ENCODE measurements at regions not wholly inside any gene's neighbourhood (a gene's known extent, or its start where the extent isn't known, plus 50 kb on each side); places are given as distances from the start of the nearest gene placed in this dataset.

DNA sequence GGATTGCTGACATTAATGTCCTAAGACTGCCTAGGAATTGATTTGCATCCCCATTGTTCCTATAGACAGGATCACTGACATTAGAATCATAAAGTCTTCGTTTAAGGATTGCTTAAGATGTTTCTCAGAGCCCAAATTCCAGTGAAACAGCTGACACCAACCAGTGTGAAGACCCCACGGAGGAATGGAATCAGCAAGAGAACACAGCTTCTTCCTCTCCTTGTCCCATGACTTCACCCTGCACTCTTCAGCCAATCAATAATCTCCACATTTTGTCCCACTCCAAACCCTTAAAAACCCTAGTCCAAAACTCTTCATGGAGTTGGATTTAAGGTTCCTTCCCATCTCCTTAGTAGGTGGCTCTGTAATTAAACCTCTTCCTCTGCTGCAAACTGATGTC, 157.0 kb upstream of the NDUFV2 start:
- DNase-seq, result no peak

DNA sequence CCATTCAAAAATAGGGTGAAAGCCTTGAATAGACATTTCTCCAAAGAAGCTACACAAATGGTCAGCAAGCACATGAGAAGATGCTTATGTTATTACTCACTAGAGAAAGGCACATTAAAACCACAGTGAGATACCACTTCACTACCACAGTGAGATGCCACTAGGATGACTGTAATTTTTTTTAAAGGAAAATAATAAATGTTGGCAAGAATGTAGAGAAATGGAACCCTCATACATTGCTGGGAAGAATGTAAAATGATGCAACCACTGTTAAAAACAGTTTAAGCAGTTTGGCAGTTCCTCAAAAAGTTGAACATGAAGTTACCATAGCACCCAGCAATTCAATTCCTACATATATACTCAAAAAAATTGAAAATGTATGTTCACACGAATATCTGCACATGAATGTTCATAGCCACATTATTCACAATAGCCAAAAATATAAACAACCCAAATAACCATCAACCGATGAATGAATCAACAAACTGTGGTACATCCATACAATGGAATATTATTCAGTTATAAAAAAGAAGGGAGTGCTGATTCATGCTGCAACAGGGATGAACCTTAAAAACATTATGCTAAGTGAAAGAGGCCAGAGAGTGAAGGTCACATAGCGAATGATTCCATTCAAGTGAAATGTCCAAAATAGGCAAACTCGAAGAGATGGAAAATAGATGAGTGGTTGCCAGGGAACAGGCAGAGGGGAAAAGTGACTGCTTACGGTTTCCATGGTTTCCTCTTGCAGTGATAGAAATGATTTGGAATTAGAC, 156.2 kb upstream of the NDUFV2 start:
- DNase-seq, result no peak

GRCh38 chr18:8947566-8947965, 154.9 kb upstream of the NDUFV2 start:
- no peak for DNase-seq

GRCh38 chr18:8948011-8948410, 154.5 kb upstream of the NDUFV2 start:
- no peak for DNase-seq

- DNase-seq, result no peak
Observed at GRCh38 chr18:8948471-8949149, 153.9 kb upstream of the NDUFV2 start.

DNA sequence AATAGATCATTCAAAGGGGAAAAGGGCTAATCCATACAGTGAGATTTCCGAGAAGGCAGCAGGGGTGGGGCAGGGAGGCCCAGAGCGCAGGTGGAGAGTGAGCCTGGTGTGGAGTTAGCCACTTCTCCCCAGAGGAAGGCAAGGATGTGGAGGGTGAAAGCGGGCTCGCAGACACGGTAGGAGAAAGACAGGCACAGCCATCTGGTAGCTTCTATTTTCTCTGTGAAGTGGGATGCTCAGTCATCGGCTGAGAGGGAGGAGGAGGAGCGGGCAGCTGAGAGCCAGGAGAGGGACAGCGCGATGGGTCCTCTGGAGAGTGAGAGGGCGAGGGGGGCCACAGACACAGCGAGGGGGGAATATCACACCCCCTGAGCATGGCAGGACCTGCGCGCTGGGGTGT, 153.3 kb upstream of the NDUFV2 start:
- no peak for DNase-seq

GRCh38 chr18:8951491-8951890, 151.0 kb upstream of the NDUFV2 start:
- DNase-seq, result no peak

- DNase-seq, result no peak
Observed at GRCh38 chr18:8952174-8952573, 150.3 kb upstream of the NDUFV2 start.

DNA sequence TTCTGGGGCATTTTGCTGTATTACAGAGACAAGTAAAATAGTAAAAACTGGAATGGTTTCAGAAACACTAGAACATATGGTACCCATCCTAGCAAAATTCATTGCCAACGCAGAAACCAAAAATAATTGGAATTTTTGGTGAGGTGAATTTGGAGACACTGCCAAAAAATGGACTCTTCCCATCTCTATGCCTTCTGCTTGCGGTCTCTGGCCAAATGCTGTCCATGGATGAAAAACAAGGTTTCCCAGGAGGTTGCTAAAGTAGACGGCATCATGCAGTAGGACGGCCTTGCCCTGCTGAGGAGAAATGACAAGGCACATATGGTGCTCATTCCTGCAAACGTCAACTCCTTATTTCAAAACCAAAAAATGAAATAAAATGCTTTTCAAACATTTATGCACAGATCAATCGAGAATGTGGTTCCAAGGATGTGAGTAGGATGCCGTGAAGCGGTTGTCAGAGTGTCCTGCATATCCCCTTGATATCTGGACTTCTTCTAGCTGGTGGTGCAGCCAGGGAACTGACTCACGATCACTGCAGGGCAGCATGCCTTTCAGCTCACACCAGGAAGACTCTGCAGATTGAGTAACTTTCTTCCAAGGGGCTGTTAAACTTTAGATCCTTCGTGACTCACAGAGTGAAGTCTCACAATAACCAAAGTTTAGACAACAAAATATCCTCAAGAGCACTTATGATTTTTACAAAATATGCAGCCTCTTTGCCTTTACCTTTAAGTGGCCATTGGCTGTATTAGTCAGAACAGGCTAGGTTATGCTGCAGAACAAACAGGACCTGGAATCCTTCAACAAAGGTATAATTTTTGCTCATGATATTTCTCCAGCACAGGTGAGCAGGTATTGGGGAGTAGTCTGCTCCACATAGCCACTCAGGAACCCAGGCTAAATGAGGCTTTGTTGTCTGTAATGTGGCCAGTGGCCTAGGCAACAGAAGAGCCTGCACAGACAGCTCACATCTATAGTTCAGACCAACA, 149.4 kb upstream of the NDUFV2 start:
- no peak for DNase-seq

DNA sequence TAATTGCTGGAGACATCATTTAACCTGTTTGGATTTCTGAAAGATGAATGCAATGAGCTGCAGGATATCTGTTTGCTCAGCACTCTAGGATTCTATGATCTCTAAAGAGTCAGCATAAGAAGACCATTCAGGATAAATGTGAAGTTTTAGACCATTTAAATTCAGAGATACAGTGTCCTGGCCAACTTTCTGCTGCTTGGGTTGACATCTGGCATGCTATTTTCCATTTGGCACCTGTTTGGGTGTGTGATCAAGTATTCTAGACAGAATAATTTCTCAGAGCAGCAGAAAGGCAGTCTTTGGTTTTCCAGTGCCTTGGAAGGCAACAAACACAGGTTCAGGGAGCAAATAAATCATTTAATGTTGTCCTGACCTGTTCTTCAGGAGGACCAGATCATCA, 144.8 kb upstream of the NDUFV2 start:
- DNase-seq, result no peak

DNA sequence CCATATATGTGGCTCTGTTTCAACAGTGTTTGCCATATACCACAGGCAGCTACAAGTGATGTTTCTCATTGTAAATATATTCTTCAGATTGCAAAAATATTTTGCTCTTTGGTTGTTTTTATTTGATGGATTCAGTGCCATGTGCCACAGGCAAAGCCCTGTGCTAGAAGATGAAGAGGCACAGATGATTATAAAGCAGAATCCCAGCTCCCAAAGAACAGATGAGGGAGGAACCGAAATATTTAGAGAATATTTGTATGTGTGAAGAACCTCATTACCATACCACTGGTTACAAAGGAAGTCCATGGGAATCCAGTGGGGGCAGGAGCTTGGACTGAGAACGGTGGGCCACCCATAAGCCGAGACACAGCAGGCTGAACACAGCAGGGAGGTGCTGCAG, 143.8 kb upstream of the NDUFV2 start:
- no peak for DNase-seq

DNA sequence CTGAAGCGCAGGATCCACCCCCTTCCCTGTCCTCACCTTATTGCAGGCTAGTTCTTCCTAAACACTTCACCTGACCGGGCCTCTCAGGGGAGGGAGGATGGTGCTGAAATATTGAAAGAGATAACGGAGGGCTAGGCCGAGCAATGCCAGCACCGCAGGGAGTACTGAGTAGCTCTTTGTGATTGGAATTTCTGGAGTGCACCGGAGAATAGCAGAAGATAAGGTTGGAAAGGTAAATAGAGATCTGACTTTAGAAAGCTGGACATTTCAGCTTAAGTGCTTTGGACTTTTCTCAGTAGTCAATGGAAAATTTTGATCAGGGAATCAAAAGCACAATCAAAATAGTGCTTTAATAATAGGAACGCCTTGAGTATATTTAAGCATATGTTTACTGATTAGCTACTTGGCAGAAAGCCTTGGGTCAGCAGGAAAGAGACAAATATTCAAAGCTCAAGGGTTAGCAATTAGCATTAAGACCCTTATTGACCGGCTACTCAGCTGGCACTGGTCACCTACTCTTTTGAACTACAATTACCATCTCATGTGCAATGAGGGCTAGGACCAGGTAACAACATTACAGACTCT, 142.9 kb upstream of the NDUFV2 start:
- no peak for DNase-seq

DNA sequence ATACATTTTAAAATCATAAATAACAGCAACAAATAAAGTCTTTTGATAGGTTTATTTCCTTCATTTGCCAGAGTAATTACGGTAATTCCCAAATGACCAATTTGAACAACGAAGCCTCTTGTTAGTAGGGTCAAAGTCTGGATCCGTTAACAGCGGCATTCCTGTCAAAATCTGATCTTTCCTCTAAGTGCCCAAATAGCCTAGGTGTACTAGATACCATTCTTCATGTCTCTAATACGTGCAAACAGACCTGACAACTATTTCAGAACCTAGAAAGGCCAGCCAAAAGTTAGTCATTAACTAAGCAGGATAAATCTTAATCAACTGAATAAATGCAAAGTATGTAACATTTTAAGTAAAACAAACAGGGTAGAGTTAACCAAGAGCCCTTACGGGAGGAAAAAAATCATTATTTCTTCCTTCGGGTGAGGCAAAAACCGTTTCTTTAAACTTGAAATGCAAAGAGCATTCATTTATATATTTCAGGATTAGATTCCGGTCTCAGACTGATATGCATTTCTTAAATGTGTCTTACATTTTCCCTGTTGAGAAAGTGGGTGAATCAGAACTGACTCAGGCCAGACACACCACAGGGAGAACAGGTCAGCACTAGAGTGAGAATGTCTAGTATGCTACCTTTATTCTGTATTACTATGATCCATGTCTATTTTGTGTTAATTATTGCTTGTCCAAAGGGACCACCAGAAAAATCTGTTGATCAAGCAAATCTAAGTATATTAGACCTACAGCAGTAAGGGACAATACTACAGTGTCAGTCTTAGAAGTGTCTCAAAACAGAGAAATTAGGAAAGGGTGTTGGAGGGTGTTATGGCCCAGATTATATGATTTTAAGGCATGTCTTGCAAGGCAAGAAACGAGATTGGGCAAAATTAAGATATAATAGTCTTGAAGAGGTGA, 141.5 kb upstream of the NDUFV2 start:
- no peak for DNase-seq

DNA sequence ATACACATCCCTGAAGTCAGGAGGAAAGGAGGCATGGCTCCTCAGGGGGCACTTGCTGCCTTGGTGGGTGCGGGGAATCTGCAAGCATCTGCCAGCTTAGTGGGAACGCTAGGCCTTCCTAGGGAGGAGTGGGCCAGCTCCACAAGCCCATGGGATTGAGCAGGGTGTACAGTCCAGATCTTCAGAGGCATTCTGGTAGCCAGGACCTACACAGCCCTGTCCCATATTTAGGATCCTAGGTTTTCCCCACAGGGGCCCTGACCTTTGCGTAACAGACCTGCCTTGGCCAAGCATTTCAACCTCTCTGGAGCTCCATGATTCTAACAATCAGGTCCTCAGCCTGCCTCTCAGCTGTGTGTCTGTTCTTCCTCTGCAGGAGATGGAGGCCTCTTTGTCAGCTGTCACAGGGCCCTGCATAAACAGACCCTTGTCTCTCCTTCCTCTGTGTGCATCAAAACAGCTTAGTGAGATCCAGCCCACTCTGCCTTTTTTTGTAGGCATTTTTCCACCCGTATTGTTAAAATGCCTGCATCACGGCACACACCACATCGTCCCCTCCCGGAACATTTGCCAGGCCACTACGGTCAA, 140.2 kb upstream of the NDUFV2 start:
- no peak for DNase-seq

GRCh38 chr18:8962855-8963635, 139.5 kb upstream of the NDUFV2 start:
- no peak for DNase-seq

GRCh38 chr18:8963876-8964275, 138.6 kb upstream of the NDUFV2 start:
- DNase-seq, result no peak

DNA sequence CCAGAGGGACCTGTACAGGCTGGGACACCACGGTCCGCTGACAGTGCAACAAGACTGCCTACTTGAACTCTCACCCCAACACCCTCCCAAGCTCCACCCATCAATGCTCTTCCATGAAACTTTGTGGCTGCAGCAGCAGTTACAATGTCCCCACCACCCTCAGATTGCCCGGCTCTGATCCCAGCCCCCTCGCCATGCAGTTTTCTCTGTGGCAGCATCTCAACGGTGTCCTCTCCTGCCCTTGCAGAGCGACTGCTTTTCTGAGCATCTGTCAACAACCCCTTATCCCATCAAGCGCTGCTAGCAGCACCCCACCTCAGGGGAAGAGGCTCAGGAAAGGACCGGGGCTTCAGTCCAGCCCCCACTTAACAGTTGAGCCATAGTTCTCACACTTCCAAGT, 137.1 kb upstream of the NDUFV2 start:
- DNase-seq, result no peak

DNA sequence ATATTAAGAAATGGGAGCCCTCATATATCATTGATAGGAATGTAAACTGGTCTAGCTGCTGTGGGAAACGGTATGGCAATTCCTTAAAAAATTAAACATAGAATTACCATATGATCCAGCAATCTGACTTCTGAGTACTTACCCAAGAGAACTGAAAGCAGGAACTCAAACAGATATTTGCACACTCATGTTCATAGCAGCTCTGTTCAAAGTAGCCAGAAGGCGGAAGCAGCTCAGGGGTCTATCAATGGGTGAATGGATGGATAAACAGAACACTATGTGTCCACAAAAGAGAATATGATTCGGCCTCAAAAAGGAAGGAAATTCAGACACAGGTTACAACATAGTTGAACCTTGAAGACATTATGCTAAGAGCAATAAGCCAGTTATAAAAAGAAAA, 135.7 kb upstream of the NDUFV2 start:
- no peak for DNase-seq

DNA sequence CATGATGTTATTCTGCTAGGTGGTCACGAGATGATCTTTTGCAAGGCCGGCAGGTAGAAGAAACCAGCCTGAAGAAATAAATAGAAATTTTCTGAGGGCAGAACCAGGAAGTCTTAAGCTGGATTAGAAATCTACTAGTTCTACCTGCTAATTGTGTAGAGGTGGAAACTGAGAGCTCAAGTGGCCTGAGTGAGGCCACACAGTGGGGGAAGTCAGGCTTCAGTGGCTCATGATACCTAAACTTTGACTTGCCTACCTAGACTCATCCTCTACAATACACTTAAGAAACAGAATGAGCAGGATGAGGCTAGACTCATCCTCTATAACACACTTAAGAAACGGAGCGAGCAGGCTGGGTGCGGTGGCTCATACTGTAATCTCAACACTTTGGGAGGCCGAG, 134.9 kb upstream of the NDUFV2 start:
- no peak for DNase-seq

DNA sequence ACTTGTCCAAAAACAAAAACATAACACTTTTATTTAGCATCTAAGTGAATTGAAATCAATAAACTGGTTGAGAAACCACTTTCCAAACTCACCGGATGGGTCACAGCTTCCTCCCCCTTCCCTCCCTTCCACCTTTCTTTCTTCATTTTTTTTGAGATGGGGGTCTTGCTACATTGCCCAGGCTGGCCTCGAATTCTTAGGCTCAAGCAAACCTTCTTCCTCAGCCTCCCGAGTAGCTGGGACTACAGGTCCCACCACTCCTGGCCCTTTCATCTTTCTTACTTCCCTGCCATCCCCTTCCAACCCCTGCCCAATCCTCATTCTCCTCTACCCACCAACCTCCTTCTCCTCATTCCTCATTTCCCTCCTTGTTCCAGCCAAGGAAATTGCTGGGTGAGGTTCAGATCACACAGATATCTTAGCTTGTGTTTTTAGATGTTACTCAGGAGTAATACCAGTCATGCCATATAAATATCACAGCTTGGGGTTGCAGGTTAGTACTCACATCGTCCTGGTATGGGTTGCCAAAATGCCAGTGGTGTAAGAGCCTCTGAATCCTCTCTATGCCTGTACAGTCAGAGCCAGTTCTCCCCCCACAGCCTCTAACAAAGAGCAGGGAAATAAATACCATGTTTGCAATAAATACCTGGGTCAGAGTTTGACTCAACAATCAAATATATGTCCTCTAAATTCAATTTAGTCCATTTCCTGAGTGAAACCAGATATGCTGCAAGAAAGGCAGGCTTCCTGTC, 132.7 kb upstream of the NDUFV2 start:
- DNase-seq, result no peak

All from activated CD4-positive, alpha-beta T cell treated with anti-CD3 and anti-CD28 coated beads, Interleukin-2, Interleukin-6, amounts not matched to agents 100 ng/mL and 50 ng/mL, durations not matched to agents 16 hours and 8 hours (primary cell).